ENCODE measurements at regions not wholly inside any gene's neighbourhood (a gene's known extent, or its start where the extent isn't known, plus 50 kb on each side); places are given as distances from the start of the nearest gene placed in this dataset.

DNA sequence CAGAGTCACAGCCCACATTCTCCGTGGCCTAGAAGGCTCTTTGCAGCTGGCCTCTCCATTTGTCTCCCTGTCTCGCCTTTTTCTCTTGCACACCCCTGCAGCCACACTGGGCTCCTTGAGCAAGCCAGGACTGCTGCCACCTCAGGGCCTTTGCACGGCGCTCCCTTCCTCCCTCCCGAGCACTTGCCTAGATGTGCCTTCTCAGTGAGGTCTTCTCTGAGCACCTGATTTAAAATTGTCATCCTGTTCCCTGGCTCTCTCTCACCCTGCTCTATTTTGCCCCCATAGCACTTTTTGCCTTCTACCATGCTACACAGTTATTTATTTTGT, 102.9 kb upstream of the THY1 start:
- Histone ChIP-seq H3K4me1 (ENCODE audit: insufficient read depth, low read length) (no peaks in the 10 kb centered on the region), H3K36me3 (ENCODE audit: insufficient read depth, low read length) (no peaks in the 10 kb centered on the region), H3K4me3 (ENCODE audit: low read length in 2 of 2) (no peak overlapping the region), H3K27me3 (ENCODE audit: insufficient read depth, low read length) (no peaks in the 10 kb centered on the region), H3K9me3 (ENCODE audit: control insufficient read depth in 1 of 2, low read length in 2 of 2) (no peaks in the 10 kb centered on the region), H3K27ac (ENCODE audit: low read depth, low read length) (no peak overlapping the region)
- Mint-ChIP-seq H3K36me3 (no peaks in the 10 kb centered on the region), H3K4me1 (no peaks in the 10 kb centered on the region), H3K4me3 (no peak overlapping the region), H3K27me3 (peaks cover 1 to 16% of the 10 kb centered on the region in 2 donors), H3K27ac (no peak overlapping the region), H3K9me3 (peaks cover 0 to 2% (median 0%) of the 10 kb centered on the region in 8 donors)
- POLR2A ChIA-PET (ENCODE audit: partially characterized antibody), result no interaction called here
- DNase-seq, result no peak
- intact Hi-C loops (cut with micrococcal nuclease), result no loop called here
- CTCF ChIA-PET (ENCODE audit: partially characterized antibody), result no interaction called here

GRCh38 chr11:119525180-119525866, 102.4 kb upstream of the THY1 start:
- no peak for DNase-seq

GRCh38 chr11:119523539-119524157, 100.7 kb upstream of the THY1 start:
- H3K27ac Mint-ChIP-seq, result no peak overlapping the region
- intact Hi-C loops (cut with micrococcal nuclease), result no loop called here
- no peak for DNase-seq
- no peaks in the 10 kb centered on the region for H3K4me1 Mint-ChIP-seq
- no peak overlapping the region for H3K27ac ChIP-seq (ENCODE audit: low read depth, low read length)
- POLR2A ChIA-PET (ENCODE audit: partially characterized antibody), result no interaction called here
- no peaks in the 10 kb centered on the region for H3K27me3 ChIP-seq (ENCODE audit: insufficient read depth, low read length)
- peaks cover 0 to 2% (median 0%) of the 10 kb centered on the region in 8 donors for H3K9me3 Mint-ChIP-seq
- H3K27me3 Mint-ChIP-seq, result peaks cover 3 to 19% of the 10 kb centered on the region in 2 donors
- CTCF ChIA-PET (ENCODE audit: partially characterized antibody), result no interaction called here
- H3K36me3 ChIP-seq (ENCODE audit: insufficient read depth, low read length), result no peaks in the 10 kb centered on the region
- no peaks in the 10 kb centered on the region for H3K4me1 ChIP-seq (ENCODE audit: insufficient read depth, low read length)
- no peak overlapping the region for H3K4me3 Mint-ChIP-seq
- no peaks in the 10 kb centered on the region for H3K9me3 ChIP-seq (ENCODE audit: control insufficient read depth in 1 of 2, low read length in 2 of 2)
- H3K36me3 Mint-ChIP-seq, result no peaks in the 10 kb centered on the region
- H3K4me3 ChIP-seq (ENCODE audit: low read length in 2 of 2), result no peak overlapping the region

More at GRCh38 chr11:119525180-119525866, 102.4 kb upstream of the THY1 start:
- Histone ChIP-seq H3K4me1 (ENCODE audit: insufficient read depth, low read length) (no peaks in the 10 kb centered on the region), H3K27me3 (ENCODE audit: insufficient read depth, low read length) (no peaks in the 10 kb centered on the region), H3K4me3 (ENCODE audit: low read length in 2 of 2) (no peak overlapping the region), H3K27ac (ENCODE audit: low read depth, low read length) (no peak overlapping the region), H3K36me3 (ENCODE audit: insufficient read depth, low read length) (no peaks in the 10 kb centered on the region), H3K9me3 (ENCODE audit: control insufficient read depth in 1 of 2, low read length in 2 of 2) (no peaks in the 10 kb centered on the region)
- H3K27ac Mint-ChIP-seq, result no peak overlapping the region
- H3K4me1 Mint-ChIP-seq, result no peaks in the 10 kb centered on the region
- ChIA-PET CTCF (ENCODE audit: partially characterized antibody) (no interaction called here), POLR2A (ENCODE audit: partially characterized antibody) (no interaction called here)
- H3K9me3 Mint-ChIP-seq, result peaks cover 0 to 2% (median 0%) of the 10 kb centered on the region in 8 donors
- no peak overlapping the region for H3K4me3 Mint-ChIP-seq
- intact Hi-C loops (cut with micrococcal nuclease), result no loop called here
- no peaks in the 10 kb centered on the region for H3K36me3 Mint-ChIP-seq
- peaks cover 2 to 17% of the 10 kb centered on the region in 2 donors for H3K27me3 Mint-ChIP-seq

GRCh38 chr11:119522609-119523008, 99.6 kb upstream of the THY1 start:
- no peaks in the 10 kb centered on the region for H3K27me3 ChIP-seq (ENCODE audit: insufficient read depth, low read length)
- CTCF ChIA-PET (ENCODE audit: partially characterized antibody), result no interaction called here
- no peaks in the 10 kb centered on the region for H3K4me1 ChIP-seq (ENCODE audit: insufficient read depth, low read length)
- no peak for DNase-seq
- intact Hi-C loops (cut with micrococcal nuclease), result no loop called here
- H3K36me3 ChIP-seq (ENCODE audit: insufficient read depth, low read length), result no peaks in the 10 kb centered on the region
- no peak overlapping the region for H3K27ac Mint-ChIP-seq
- no peak overlapping the region for H3K4me3 Mint-ChIP-seq
- no peak overlapping the region for H3K4me3 ChIP-seq (ENCODE audit: low read length in 2 of 2)
- peaks cover 7 to 24% of the 10 kb centered on the region in 2 donors for H3K27me3 Mint-ChIP-seq
- H3K27ac ChIP-seq (ENCODE audit: low read depth, low read length), result no peak overlapping the region
- H3K36me3 Mint-ChIP-seq, result no peaks in the 10 kb centered on the region
- H3K4me1 Mint-ChIP-seq, result no peaks in the 10 kb centered on the region
- H3K9me3 ChIP-seq (ENCODE audit: control insufficient read depth in 1 of 2, low read length in 2 of 2), result no peaks in the 10 kb centered on the region
- POLR2A ChIA-PET (ENCODE audit: partially characterized antibody), result no interaction called here
- H3K9me3 Mint-ChIP-seq, result no peaks in the 10 kb centered on the region

DNA sequence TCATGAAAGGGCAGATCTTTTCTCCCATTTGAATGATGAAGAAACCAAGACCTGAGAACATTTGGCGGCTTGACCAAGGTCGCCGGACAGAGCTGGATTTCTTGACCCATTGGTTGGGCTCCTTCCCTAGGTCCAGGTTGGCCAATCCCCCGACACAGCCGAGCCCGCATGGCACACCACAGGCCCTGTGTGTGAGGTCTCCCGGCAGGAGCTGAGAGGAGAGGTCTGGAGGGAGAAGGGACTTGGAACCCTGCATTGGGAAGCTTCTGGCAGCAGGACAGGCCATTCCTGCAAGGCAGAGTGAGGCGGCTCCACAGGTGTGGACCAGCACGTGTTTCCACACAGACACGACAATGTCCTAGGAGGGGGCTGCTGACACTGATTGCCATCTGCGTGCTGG, 98.6 kb upstream of the THY1 start:
- ChIA-PET POLR2A (ENCODE audit: partially characterized antibody) (no interaction called here), CTCF (ENCODE audit: partially characterized antibody) (interaction anchor here (1.5 kb wide), 1 partner anchor 11 kb away, joined by 3 read pairs; no protein-coding TSS in a partner anchor)
- DNase-seq, result no peak
- H3K9me3 Mint-ChIP-seq, result no peaks in the 10 kb centered on the region
- peaks cover 7 to 31% of the 10 kb centered on the region in 2 donors for H3K27me3 Mint-ChIP-seq
- Histone ChIP-seq H3K4me3 (ENCODE audit: low read length in 2 of 2) (no peak overlapping the region), H3K27ac (ENCODE audit: low read depth, low read length) (no peak overlapping the region), H3K36me3 (ENCODE audit: insufficient read depth, low read length) (no peaks in the 10 kb centered on the region), H3K27me3 (ENCODE audit: insufficient read depth, low read length) (no peaks in the 10 kb centered on the region), H3K9me3 (ENCODE audit: control insufficient read depth in 1 of 2, low read length in 2 of 2) (no peaks in the 10 kb centered on the region), H3K4me1 (ENCODE audit: insufficient read depth, low read length) (no peaks in the 10 kb centered on the region)
- H3K27ac Mint-ChIP-seq, result no peak overlapping the region
- intact Hi-C loops (cut with micrococcal nuclease), result no loop called here
- no peaks in the 10 kb centered on the region for H3K4me1 Mint-ChIP-seq
- no peak overlapping the region for H3K4me3 Mint-ChIP-seq
- H3K36me3 Mint-ChIP-seq, result no peaks in the 10 kb centered on the region

GRCh38 chr11:119520966-119521365, 98.0 kb upstream of the THY1 start:
- no peak overlapping the region for H3K27ac ChIP-seq (ENCODE audit: low read depth, low read length)
- intact Hi-C loops (cut with micrococcal nuclease), result no loop called here
- no peak for DNase-seq
- no peaks in the 10 kb centered on the region for H3K27me3 ChIP-seq (ENCODE audit: insufficient read depth, low read length)
- Mint-ChIP-seq H3K9me3 (no peaks in the 10 kb centered on the region), H3K27ac (no peak overlapping the region), H3K36me3 (no peaks in the 10 kb centered on the region), H3K27me3 (peaks cover 7 to 35% of the 10 kb centered on the region in 2 donors), H3K4me1 (no peaks in the 10 kb centered on the region), H3K4me3 (no peak overlapping the region)
- no peak overlapping the region for H3K4me3 ChIP-seq (ENCODE audit: low read length in 2 of 2)
- H3K36me3 ChIP-seq (ENCODE audit: insufficient read depth, low read length), result no peaks in the 10 kb centered on the region
- no peaks in the 10 kb centered on the region for H3K9me3 ChIP-seq (ENCODE audit: control insufficient read depth in 1 of 2, low read length in 2 of 2)
- no peaks in the 10 kb centered on the region for H3K4me1 ChIP-seq (ENCODE audit: insufficient read depth, low read length)
- ChIA-PET POLR2A (ENCODE audit: partially characterized antibody) (no interaction called here), CTCF (ENCODE audit: partially characterized antibody) (interaction anchor here (1.5 to 2.4 kb wide), 2 partner anchors 11 to 13 kb away, joined by 3 to 8 read pairs; no protein-coding TSS in a partner anchor)

DNA sequence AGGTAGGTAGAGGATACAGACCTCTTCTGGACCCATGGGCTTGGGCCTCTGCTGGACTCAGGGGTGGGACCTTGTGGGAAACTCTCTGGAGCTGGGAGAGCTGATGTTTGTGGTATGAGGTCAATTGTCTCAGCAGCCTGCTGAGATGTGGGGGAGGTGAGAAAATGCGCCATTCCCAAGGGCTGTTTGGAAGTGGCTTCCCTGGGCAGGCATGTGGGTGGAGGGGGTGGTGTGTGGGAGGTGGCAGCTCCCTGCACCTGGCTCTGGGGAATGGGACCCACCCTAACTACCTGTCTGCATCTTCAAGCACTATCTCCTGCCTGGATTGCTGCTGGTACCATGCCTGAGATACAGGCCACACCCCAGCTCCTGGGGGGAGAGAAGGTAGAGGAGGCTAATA, 97.4 kb upstream of the THY1 start:
- no peak overlapping the region for H3K27ac Mint-ChIP-seq
- H3K36me3 Mint-ChIP-seq, result no peaks in the 10 kb centered on the region
- H3K4me1 ChIP-seq (ENCODE audit: insufficient read depth, low read length), result no peaks in the 10 kb centered on the region
- no peak overlapping the region for H3K27ac ChIP-seq (ENCODE audit: low read depth, low read length)
- no peaks in the 10 kb centered on the region for H3K27me3 ChIP-seq (ENCODE audit: insufficient read depth, low read length)
- no peaks in the 10 kb centered on the region for H3K9me3 Mint-ChIP-seq
- H3K4me3 ChIP-seq (ENCODE audit: low read length in 2 of 2), result no peak overlapping the region
- ChIA-PET POLR2A (ENCODE audit: partially characterized antibody) (no interaction called here), CTCF (ENCODE audit: partially characterized antibody) (interaction anchor here (1.5 to 2.4 kb wide), 2 partner anchors 12 to 14 kb away, joined by 3 to 8 read pairs; no protein-coding TSS in a partner anchor)
- no peaks in the 10 kb centered on the region for H3K4me1 Mint-ChIP-seq
- no peaks in the 10 kb centered on the region for H3K36me3 ChIP-seq (ENCODE audit: insufficient read depth, low read length)
- intact Hi-C loops (cut with micrococcal nuclease), result no loop called here
- DNase-seq, result no peak
- H3K4me3 Mint-ChIP-seq, result no peak overlapping the region
- peaks cover 7 to 33% of the 10 kb centered on the region in 2 donors for H3K27me3 Mint-ChIP-seq
- no peaks in the 10 kb centered on the region for H3K9me3 ChIP-seq (ENCODE audit: control insufficient read depth in 1 of 2, low read length in 2 of 2)

All from CD4-positive, alpha-beta memory T cell (primary cell).